WTC11 (cell line): ENCODE measurements at regions not wholly inside any gene's neighbourhood (a gene's known extent, or its start where the extent isn't known, plus 50 kb on each side); places are given as distances from the start of the nearest gene placed in this dataset.
A peak's percentile ranks its signal among the peaks of the same experiment; 100 is the strongest.

Source experiments
- ATAC-seq: fragments of 200-7000 bp; cut with Tn5 transposase; 2 replicates; pipeline ENCODE4 v1.10.0; 2021; ENCODE audit warnings: mild to moderate bottlenecking, moderate library complexity
- CTCF ChIA-PET: fragments of 300-600 bp; sonication (Branson Sonifier 250); formaldehyde crosslinking; loops from one replicate; lab custom pipeline; 2021; ENCODE audit warnings: antibody characterized with exemption; lab: Charles Lee
- POLR2A ChIA-PET: fragments of 350-600 bp; sonication (Branson Sonifier 250); formaldehyde crosslinking; loops from one replicate; lab custom pipeline; 2021; ENCODE audit warnings: antibody characterized with exemption; lab: Charles Lee
- DNase-seq: peaks from one replicate; pipeline ENCODE4 v3.0.0; 2021; ENCODE audit warnings: low spot score
- H3K27ac Mint-ChIP-seq: 2 replicates; pipeline ENCODE4 v1.8.0; 2021; ENCODE audit warnings: mixed read lengths
- H3K27me3 Mint-ChIP-seq: 2 replicates; pipeline ENCODE4 v1.8.0; 2021; ENCODE audit warnings: low read depth, mild to moderate bottlenecking, moderate library complexity, mixed read lengths
- H3K36me3 Mint-ChIP-seq: 2 replicates; pipeline ENCODE4 v1.8.0; 2021; ENCODE audit warnings: mixed read lengths
- H3K4me1 Mint-ChIP-seq: 2 replicates; pipeline ENCODE4 v1.8.0; 2022; ENCODE audit warnings: mixed read lengths
- H3K4me3 Mint-ChIP-seq: 2 replicates; pipeline ENCODE4 v1.8.0; 2021; ENCODE audit warnings: mild to moderate bottlenecking, moderate library complexity, mixed read lengths
- H3K9me3 Mint-ChIP-seq: 2 replicates; pipeline ENCODE4 v1.8.0; 2021; ENCODE audit warnings: mixed read lengths
- CREM ChIP-seq: sonication (generic); formaldehyde crosslinking; IDR thresholded peaks from 2 replicates; pipeline ENCODE4 v1.8.1; 2022; ENCODE audit warnings: mild to moderate bottlenecking, missing genetic modification reagents, moderate library complexity
- ELF4 ChIP-seq: sonication (generic); formaldehyde crosslinking; IDR thresholded peaks from 2 replicates; pipeline ENCODE4 v1.8.1; 2022; ENCODE audit warnings: low read depth, mild to moderate bottlenecking, moderate library complexity, missing genetic modification reagents
- FOXJ3 ChIP-seq: sonication (generic); formaldehyde crosslinking; IDR thresholded peaks from 2 replicates; pipeline ENCODE4 v1.9.0; 2021; ENCODE audit warnings: missing genetic modification reagents, mild to moderate bottlenecking, borderline replicate concordance
- FOXK1 ChIP-seq: sonication (generic); formaldehyde crosslinking; IDR thresholded peaks from 2 replicates; pipeline ENCODE4 v1.8.0; 2022; ENCODE audit warnings: mild to moderate bottlenecking, moderate library complexity, missing genetic modification reagents
- GABPB1 ChIP-seq: sonication (generic); formaldehyde crosslinking; IDR thresholded peaks from 2 replicates; pipeline ENCODE4 v1.8.1; 2023; ENCODE audit warnings: mild to moderate bottlenecking, missing genetic modification reagents
- GTF2I ChIP-seq: fragments of 250-450 bp; sonication (Bioruptor Pico); conservative IDR thresholded peaks from 2 replicates; pipeline ENCODE4 v1.4.0; 2021; ENCODE audit warnings: mild to moderate bottlenecking
- IRF2 ChIP-seq: sonication (generic); formaldehyde crosslinking; IDR thresholded peaks from 2 replicates; pipeline ENCODE4 v1.8.0; 2022; ENCODE audit warnings: low read depth, missing genetic modification reagents, borderline replicate concordance
- JAZF1 ChIP-seq: fragments of 250-450 bp; sonication (Bioruptor Pico); IDR thresholded peaks from 2 replicates; pipeline ENCODE4 v1.9.0; 2021; ENCODE audit warnings: moderate library complexity, mild to moderate bottlenecking, inconsistent platforms
- KAT7 ChIP-seq: sonication (generic); formaldehyde crosslinking; IDR thresholded peaks from 2 replicates; pipeline ENCODE4 v1.8.1; 2023; ENCODE audit warnings: missing genetic modification reagents, mild to moderate bottlenecking, borderline replicate concordance
- NFATC4 ChIP-seq: fragments of 250-450 bp; sonication (Bioruptor Pico); IDR thresholded peaks from 2 replicates; pipeline ENCODE4 v1.9.0; 2021; ENCODE audit warnings: mild to moderate bottlenecking
- NFYB ChIP-seq: sonication (generic); formaldehyde crosslinking; conservative IDR thresholded peaks from 2 replicates; pipeline ENCODE4 v1.8.0; 2022; ENCODE audit warnings: low read depth, missing genetic modification reagents
- PRRX2 ChIP-seq: fragments of 250-450 bp; sonication (Bioruptor Pico); IDR thresholded peaks from 2 replicates; pipeline ENCODE4 v1.8.0; 2021; ENCODE audit warnings: mild to moderate bottlenecking
- RORB ChIP-seq: fragments of 250-450 bp; sonication (Bioruptor Pico); IDR thresholded peaks from 2 replicates; pipeline ENCODE4 v1.9.0; 2021; ENCODE audit warnings: mild to moderate bottlenecking
- SMAD3 ChIP-seq: sonication (generic); formaldehyde crosslinking; IDR thresholded peaks from 2 replicates; pipeline ENCODE4 v1.8.0; 2022; ENCODE audit warnings: missing genetic modification reagents, mild to moderate bottlenecking, borderline replicate concordance
- TEAD4 ChIP-seq: sonication (generic); formaldehyde crosslinking; IDR thresholded peaks from 2 replicates; pipeline ENCODE4 v1.8.0; 2022; ENCODE audit warnings: mild to moderate bottlenecking, missing genetic modification reagents
- TP53 ChIP-seq: sonication (generic); formaldehyde crosslinking; IDR thresholded peaks from 2 replicates; pipeline ENCODE4 v1.8.1; 2023; ENCODE audit warnings: mild to moderate bottlenecking, missing genetic modification reagents
- ZNF232 ChIP-seq: sonication (generic); formaldehyde crosslinking; IDR thresholded peaks from 2 replicates; pipeline ENCODE4 v1.8.0; 2022; ENCODE audit warnings: mild to moderate bottlenecking, missing genetic modification reagents
- TF ChIP-seq, protein P1 (sequence below): sonication (generic); formaldehyde crosslinking; IDR thresholded peaks from 2 replicates; pipeline ENCODE4 v1.8.0; 2023; ENCODE audit warnings: missing genetic modification reagents
- TF ChIP-seq, protein P2 (sequence below): sonication (generic); formaldehyde crosslinking; IDR thresholded peaks from 2 replicates; pipeline ENCODE4 v1.8.1; 2023; ENCODE audit warnings: mild to moderate bottlenecking, missing genetic modification reagents
- TF ChIP-seq, protein P3 (sequence below): fragments of 250-450 bp; sonication (Bioruptor Pico); IDR thresholded peaks from 2 replicates; pipeline ENCODE4 v2.1.2; 2022; ENCODE audit warnings: mild to moderate bottlenecking, moderate library complexity

DNA sequence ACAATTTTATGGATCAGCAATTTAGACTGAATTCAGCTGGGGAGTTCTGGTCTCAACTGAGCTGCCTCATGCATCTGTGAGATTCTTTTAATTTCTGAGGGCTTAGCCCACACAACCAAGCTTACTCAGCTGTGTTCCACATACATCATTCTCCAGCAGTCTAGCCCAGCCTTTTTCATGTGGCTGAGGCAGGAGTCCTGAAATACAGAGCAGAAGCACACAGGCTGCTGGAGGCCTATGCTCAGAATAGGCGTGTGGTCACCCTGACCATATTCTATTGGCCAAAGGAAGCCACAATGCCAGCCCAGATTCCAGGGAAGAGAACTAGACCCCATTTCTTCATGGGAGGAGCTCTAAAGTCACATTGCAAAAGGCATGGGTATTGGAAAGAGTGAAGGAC is 72.3 kb upstream of the DHRS4 start:
- Mint-ChIP-seq H3K27ac (no peak overlapping the region), H3K36me3 (no peaks in the 10 kb centered on the region), H3K4me1 (peaks cover 21% of the 10 kb centered on the region), H3K27me3 (peaks cover under 1% of the 10 kb centered on the region; the same call in 1 of the 2 replicates), H3K9me3 (peaks cover 4% of the 10 kb centered on the region), H3K4me3 (no peak overlapping the region)
- ChIA-PET CTCF (interaction anchor here (1.3 to 5.6 kb wide), 3 partner anchors 29 to 249 kb away, joined by 4 to 25 read pairs (median 7); no protein-coding TSS in a partner anchor), POLR2A (no interaction called here)
- DNase-seq: no peak
- no peak for ATAC-seq
- TF ChIP-seq, protein P1, sequence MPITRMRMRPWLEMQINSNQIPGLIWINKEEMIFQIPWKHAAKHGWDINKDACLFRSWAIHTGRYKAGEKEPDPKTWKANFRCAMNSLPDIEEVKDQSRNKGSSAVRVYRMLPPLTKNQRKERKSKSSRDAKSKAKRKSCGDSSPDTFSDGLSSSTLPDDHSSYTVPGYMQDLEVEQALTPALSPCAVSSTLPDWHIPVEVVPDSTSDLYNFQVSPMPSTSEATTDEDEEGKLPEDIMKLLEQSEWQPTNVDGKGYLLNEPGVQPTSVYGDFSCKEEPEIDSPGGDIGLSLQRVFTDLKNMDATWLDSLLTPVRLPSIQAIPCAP (CRISPR knock-in tag): no peak
- no peak for TF ChIP-seq IRF2 (CRISPR knock-in tag)
- no peak for TF ChIP-seq KAT7 (CRISPR knock-in tag)
- TF ChIP-seq ELF4 (CRISPR knock-in tag): no peak
- TF ChIP-seq TP53 (CRISPR knock-in tag): no peak
- no peak for TF ChIP-seq FOXJ3 (CRISPR knock-in tag)
- no peak for TF ChIP-seq SMAD3 (CRISPR knock-in tag)
- TF ChIP-seq, protein P2, sequence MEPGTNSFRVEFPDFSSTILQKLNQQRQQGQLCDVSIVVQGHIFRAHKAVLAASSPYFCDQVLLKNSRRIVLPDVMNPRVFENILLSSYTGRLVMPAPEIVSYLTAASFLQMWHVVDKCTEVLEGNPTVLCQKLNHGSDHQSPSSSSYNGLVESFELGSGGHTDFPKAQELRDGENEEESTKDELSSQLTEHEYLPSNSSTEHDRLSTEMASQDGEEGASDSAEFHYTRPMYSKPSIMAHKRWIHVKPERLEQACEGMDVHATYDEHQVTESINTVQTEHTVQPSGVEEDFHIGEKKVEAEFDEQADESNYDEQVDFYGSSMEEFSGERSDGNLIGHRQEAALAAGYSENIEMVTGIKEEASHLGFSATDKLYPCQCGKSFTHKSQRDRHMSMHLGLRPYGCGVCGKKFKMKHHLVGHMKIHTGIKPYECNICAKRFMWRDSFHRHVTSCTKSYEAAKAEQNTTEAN (CRISPR knock-in tag): no peak
- TF ChIP-seq TEAD4 (CRISPR knock-in tag): no peak
- no peak for TF ChIP-seq FOXK1 (CRISPR knock-in tag)
- TF ChIP-seq NFATC4 (CRISPR knock-in tag): no peak
- no peak for TF ChIP-seq GTF2I (CRISPR knock-in tag)
- no peak for TF ChIP-seq NFYB (CRISPR knock-in tag)
- no peak for TF ChIP-seq ZNF232 (CRISPR knock-in tag)

- TF ChIP-seq RORB (CRISPR knock-in tag): no peak
- TF ChIP-seq GABPB1: peak; percentile 87
- Mint-ChIP-seq H3K4me1 (peaks cover 21% of the 10 kb centered on the region), H3K27ac (no peak overlapping the region), H3K36me3 (no peaks in the 10 kb centered on the region), H3K9me3 (peaks cover 23% of the 10 kb centered on the region), H3K4me3 (no peak overlapping the region), H3K27me3 (no peaks in the 10 kb centered on the region)
- ChIA-PET CTCF (interaction anchor here (1.2 to 5.6 kb wide), 4 partner anchors 27 to 295 kb away, joined by 3 to 25 read pairs (median 13); no protein-coding TSS in a partner anchor), POLR2A (no interaction called here)
- ATAC-seq (peak; percentile 55), DNase-seq (no peak)
Measured at GRCh38 chr14:23883684-23884540, 69.7 kb upstream of the DHRS4 start.

- Mint-ChIP-seq H3K27me3 (no peaks in the 10 kb centered on the region), H3K27ac (no peak overlapping the region), H3K36me3 (no peaks in the 10 kb centered on the region), H3K4me1 (peaks cover 21% of the 10 kb centered on the region), H3K9me3 (peaks cover 26% of the 10 kb centered on the region)
- DNase-seq (no peak), ATAC-seq (no peak)
- ChIA-PET POLR2A (no interaction called here), CTCF (interaction anchor here (1.5 to 5.6 kb wide), 3 partner anchors 26 to 296 kb away, joined by 5 to 25 read pairs (median 21); no protein-coding TSS in a partner anchor)
- TF ChIP-seq, protein P3, sequence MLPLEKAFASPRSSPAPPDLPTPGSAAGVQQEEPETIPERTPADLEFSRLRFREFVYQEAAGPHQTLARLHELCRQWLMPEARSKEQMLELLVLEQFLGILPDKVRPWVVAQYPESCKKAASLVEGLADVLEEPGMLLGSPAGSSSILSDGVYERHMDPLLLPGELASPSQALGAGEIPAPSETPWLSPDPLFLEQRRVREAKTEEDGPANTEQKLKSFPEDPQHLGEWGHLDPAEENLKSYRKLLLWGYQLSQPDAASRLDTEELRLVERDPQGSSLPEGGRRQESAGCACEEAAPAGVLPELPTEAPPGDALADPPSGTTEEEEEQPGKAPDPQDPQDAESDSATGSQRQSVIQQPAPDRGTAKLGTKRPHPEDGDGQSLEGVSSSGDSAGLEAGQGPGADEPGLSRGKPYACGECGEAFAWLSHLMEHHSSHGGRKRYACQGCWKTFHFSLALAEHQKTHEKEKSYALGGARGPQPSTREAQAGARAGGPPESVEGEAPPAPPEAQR (CRISPR knock-in tag): no peak
- TF ChIP-seq PRRX2 (CRISPR knock-in tag) (no peak), GABPB1 (no peak), CREM (no peak), FOXK1 (CRISPR knock-in tag) (no peak), JAZF1 (CRISPR knock-in tag) (no peak), RORB (CRISPR knock-in tag) (no peak), GTF2I (CRISPR knock-in tag) (no peak)
- TF ChIP-seq, all 79 proteins: peak for 0
- H3K4me3 Mint-ChIP-seq: no peak overlapping the region
Measured at GRCh38 chr14:23884541-23884904, 69.0 kb upstream of the DHRS4 start.
